ENCODE measurements at regions not wholly inside any gene's neighbourhood (a gene's known extent, or its start where the extent isn't known, plus 50 kb on each side); places are given as distances from the start of the nearest gene placed in this dataset.

DNA sequence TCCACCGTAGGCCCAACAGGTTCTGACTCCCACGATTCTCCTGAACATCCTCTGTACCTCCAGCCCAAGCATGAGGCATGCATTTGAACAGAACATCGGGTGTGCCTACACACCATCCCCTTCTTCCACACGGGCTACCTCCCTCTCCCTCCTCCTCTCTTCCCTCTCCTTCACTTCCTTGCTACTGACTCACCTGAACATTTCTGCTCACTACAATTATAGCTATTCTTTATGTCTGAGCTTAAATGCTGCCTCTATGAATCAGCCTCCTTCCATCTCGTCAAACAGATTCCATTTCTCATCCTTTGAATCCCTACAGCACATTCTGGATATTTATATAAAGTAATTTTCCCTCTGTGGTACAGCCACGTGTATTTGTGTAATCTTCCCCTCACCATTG is 71.4 kb upstream of the MYLIP start:
- Histone ChIP-seq H3K79me2 (ENCODE audit: control insufficient read depth, insufficient read depth, low read length, unreplicated experiment) (no peaks in the 10 kb centered on the region), H2AFZ (ENCODE audit: low read length, unreplicated experiment) (no peak overlapping the region), H3K4me3 (ENCODE audit: low read depth, low read length) (no peak overlapping the region), H3K36me3 (ENCODE audit: insufficient read depth, low read length) (no peaks in the 10 kb centered on the region), H3K27me3 (ENCODE audit: insufficient read depth, low read length) (peaks cover 5% of the 10 kb centered on the region; the same call in 1 of the 2 replicates), H3K27ac (ENCODE audit: low read depth, low read length) (no peak overlapping the region), H3K4me1 (ENCODE audit: control insufficient read depth, insufficient read depth, low read length, unreplicated experiment) (no peaks in the 10 kb centered on the region)

DNA sequence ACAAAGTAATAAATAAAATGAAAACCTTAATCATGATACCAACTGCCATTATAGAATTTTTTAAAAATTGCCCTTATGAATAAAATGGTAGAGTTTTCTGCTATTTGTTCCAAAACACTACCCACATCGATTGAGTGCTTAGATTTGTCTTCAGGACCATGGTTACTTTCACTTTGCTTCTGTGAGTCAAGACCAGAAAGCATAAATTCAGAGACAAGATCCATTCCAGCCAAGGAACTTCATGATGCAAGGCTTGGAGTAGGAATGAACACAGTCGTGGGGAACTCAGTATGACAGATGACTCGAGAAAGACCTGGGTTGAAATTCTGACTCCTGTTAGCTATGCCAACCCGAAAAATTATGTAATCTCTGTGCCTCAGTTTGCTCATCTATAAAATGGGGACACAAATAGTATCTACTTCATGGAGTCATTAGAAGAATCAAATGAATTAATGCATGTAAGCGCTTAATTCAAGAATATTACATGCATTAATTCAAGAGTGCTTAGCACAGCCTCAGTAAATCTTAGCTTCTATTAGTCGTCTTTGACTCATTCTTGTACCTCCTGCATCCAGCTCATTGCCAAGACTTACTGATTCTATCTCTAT is 72.5 kb upstream of the MYLIP start:
- Histone ChIP-seq H3K36me3 (ENCODE audit: insufficient read depth, low read length) (no peaks in the 10 kb centered on the region), H3K79me2 (ENCODE audit: control insufficient read depth, insufficient read depth, low read length, unreplicated experiment) (no peaks in the 10 kb centered on the region), H2AFZ (ENCODE audit: low read length, unreplicated experiment) (no peak overlapping the region), H3K27ac (ENCODE audit: low read depth, low read length) (no peak overlapping the region), H3K4me3 (ENCODE audit: low read depth, low read length) (no peak overlapping the region), H3K27me3 (ENCODE audit: insufficient read depth, low read length) (peaks cover 5% of the 10 kb centered on the region; the same call in 1 of the 2 replicates), H3K4me1 (ENCODE audit: control insufficient read depth, insufficient read depth, low read length, unreplicated experiment) (no peaks in the 10 kb centered on the region)

DNA sequence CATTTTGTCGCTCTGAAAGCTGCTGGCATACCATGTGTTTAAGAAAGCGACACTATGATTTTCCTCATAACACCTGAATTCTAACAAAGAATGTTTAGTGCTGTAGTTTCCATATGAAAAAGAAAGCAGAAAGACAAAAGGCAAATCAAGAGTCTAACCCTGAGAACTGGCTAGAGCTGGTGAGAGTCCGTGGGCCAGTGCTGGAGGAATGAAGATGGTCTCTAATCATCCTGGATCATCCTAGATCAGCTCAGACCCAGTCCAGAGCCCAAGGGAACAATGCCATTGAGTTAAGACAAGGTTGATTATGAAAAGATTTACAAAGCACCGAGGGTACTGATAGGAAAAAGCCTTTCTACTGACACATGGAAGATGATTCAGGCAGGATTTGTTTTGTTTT is 73.0 kb upstream of the MYLIP start:
- Histone ChIP-seq H3K27ac (ENCODE audit: low read depth, low read length) (no peak overlapping the region), H3K79me2 (ENCODE audit: control insufficient read depth, insufficient read depth, low read length, unreplicated experiment) (no peaks in the 10 kb centered on the region), H3K4me1 (ENCODE audit: control insufficient read depth, insufficient read depth, low read length, unreplicated experiment) (no peaks in the 10 kb centered on the region), H3K27me3 (ENCODE audit: insufficient read depth, low read length) (peaks cover 5% of the 10 kb centered on the region; the same call in 1 of the 2 replicates), H3K4me3 (ENCODE audit: low read depth, low read length) (no peak overlapping the region), H3K36me3 (ENCODE audit: insufficient read depth, low read length) (no peaks in the 10 kb centered on the region), H2AFZ (ENCODE audit: low read length, unreplicated experiment) (no peak overlapping the region)

DNA sequence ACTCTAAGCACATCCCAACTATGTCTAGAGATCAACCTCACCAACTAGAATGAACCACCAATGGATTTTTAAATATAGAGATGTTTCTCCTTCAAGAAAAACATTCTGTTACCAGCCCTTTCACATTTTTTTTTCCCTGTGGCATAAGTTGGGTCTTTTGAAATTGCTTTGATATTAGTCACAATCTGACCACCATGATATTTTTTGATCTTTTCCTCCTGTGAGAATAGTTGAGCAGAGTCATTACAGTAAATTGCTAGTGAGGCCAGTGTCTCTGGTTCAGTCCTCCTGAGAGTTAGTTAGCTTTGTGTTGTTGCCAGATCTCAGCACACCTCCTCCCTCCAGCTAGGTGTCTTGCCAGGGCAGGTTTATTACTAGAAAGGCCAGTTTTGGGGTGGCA is 79.7 kb upstream of the MYLIP start:
- H3K27ac ChIP-seq (ENCODE audit: low read depth, low read length) = no peak overlapping the region
- no peaks in the 10 kb centered on the region for H3K79me2 ChIP-seq (ENCODE audit: control insufficient read depth, insufficient read depth, low read length, unreplicated experiment)
- H2AFZ ChIP-seq (ENCODE audit: low read length, unreplicated experiment) = no peak overlapping the region
- H3K4me3 ChIP-seq (ENCODE audit: low read depth, low read length) = no peak overlapping the region
- H3K27me3 ChIP-seq (ENCODE audit: insufficient read depth, low read length) = no peaks in the 10 kb centered on the region
- no peaks in the 10 kb centered on the region for H3K36me3 ChIP-seq (ENCODE audit: insufficient read depth, low read length)
- no peaks in the 10 kb centered on the region for H3K4me1 ChIP-seq (ENCODE audit: control insufficient read depth, insufficient read depth, low read length, unreplicated experiment)

DNA sequence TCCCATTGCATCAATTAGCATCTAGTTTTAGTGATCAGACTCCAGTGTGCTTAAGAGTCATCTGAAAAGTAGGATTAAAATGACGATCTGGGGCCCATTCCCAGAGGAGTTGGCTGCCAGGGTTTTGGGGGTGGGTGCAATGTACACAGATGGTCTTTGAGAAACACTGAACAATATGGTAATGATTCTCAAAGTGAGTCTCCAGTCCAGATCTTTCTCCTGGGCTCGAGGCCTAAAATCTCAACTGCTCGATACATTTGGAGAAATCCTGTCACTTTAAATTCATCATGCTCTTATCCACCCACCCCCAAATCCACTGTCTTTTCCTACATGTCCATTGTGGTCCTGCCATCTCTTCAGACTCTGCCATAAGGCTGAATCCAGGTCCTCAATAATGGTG is 80.7 kb upstream of the MYLIP start:
- Histone ChIP-seq H3K36me3 (ENCODE audit: insufficient read depth, low read length) (no peaks in the 10 kb centered on the region), H3K79me2 (ENCODE audit: control insufficient read depth, insufficient read depth, low read length, unreplicated experiment) (no peaks in the 10 kb centered on the region), H3K27ac (ENCODE audit: low read depth, low read length) (no peak overlapping the region), H3K4me1 (ENCODE audit: control insufficient read depth, insufficient read depth, low read length, unreplicated experiment) (no peaks in the 10 kb centered on the region), H3K4me3 (ENCODE audit: low read depth, low read length) (no peak overlapping the region), H2AFZ (ENCODE audit: low read length, unreplicated experiment) (no peak overlapping the region), H3K27me3 (ENCODE audit: insufficient read depth, low read length) (no peaks in the 10 kb centered on the region)

DNA sequence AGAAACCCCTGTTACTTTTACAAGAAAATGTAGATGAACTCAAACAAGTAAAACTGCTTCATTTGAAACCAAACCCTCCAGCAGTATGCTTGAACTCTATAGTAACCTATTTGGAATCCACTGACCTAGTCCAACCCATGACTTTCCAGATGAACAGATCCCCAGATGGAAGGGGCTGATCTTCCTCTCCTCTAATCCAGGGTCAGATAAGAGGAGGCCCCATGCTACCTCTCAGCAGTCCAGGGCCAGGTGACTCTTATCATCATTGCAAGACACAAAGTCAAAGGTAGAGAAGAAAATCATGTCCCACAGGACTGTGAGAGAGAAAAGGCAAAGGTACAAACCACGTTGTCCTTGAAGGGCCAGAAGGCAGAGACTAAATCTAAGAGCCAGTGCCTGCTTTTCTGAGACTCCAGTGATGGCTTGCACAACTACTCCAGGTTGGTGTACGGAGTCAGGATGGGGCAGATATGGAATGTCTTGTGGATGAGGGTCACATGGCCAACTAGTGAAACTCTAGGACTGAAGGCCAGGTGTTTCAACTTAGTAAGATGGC is 81.4 kb upstream of the MYLIP start:
- no peak overlapping the region for H3K27ac ChIP-seq (ENCODE audit: low read depth, low read length)
- no peaks in the 10 kb centered on the region for H3K27me3 ChIP-seq (ENCODE audit: insufficient read depth, low read length)
- no peaks in the 10 kb centered on the region for H3K36me3 ChIP-seq (ENCODE audit: insufficient read depth, low read length)
- no peaks in the 10 kb centered on the region for H3K4me1 ChIP-seq (ENCODE audit: control insufficient read depth, insufficient read depth, low read length, unreplicated experiment)
- H3K79me2 ChIP-seq (ENCODE audit: control insufficient read depth, insufficient read depth, low read length, unreplicated experiment) = no peaks in the 10 kb centered on the region
- no peak overlapping the region for H3K4me3 ChIP-seq (ENCODE audit: low read depth, low read length)
- no peak overlapping the region for H2AFZ ChIP-seq (ENCODE audit: low read length, unreplicated experiment)

DNA sequence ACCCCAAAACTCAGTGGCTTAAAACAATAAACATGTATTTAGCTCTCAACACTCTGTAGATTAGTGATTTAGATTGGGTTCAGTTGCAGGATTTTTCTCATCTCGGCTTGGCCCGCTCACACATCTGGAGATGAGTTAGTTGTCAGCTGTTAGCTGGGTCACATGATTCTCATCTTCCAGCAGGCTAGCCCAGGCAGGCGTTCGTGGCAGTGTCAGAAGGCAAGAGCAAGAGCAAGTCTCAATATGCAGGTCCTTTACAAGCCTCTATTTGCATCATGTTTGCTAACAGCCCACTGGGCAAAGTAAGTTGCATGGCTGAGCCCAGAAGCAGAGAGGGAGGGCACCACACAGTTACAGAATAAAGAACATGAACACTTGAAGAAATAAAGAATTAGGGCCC is 83.6 kb upstream of the MYLIP start:
- Histone ChIP-seq H3K27ac (ENCODE audit: low read depth, low read length) (no peak overlapping the region), H3K27me3 (ENCODE audit: insufficient read depth, low read length) (no peaks in the 10 kb centered on the region), H2AFZ (ENCODE audit: low read length, unreplicated experiment) (no peak overlapping the region), H3K79me2 (ENCODE audit: control insufficient read depth, insufficient read depth, low read length, unreplicated experiment) (no peaks in the 10 kb centered on the region), H3K4me1 (ENCODE audit: control insufficient read depth, insufficient read depth, low read length, unreplicated experiment) (no peaks in the 10 kb centered on the region), H3K36me3 (ENCODE audit: insufficient read depth, low read length) (no peaks in the 10 kb centered on the region), H3K4me3 (ENCODE audit: low read depth, low read length) (no peak overlapping the region)

DNA sequence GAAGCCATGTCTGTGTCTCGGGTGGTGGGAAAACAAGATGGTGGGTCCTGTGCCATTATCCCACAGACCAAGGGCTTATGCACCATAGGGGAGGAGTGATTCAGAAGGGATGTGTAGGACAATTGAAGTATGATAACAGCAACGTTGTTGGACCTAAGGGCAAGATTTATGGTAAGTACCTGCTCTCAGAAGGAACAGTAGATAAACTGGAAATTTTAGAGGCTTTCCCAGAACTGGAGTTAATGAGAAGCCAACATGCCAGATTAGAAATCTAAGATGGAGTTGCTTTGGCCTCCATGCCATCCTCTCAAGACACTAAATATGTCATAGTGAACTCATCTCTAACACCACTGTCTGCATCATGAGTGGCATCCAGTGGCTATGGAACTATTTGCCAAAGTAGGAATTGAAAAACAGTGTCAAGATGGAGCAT is 84.7 kb upstream of the MYLIP start:
- no peaks in the 10 kb centered on the region for H3K36me3 ChIP-seq (ENCODE audit: insufficient read depth, low read length)
- no peaks in the 10 kb centered on the region for H3K4me1 ChIP-seq (ENCODE audit: control insufficient read depth, insufficient read depth, low read length, unreplicated experiment)
- H3K27ac ChIP-seq (ENCODE audit: low read depth, low read length) = no peak overlapping the region
- H2AFZ ChIP-seq (ENCODE audit: low read length, unreplicated experiment) = no peak overlapping the region
- H3K27me3 ChIP-seq (ENCODE audit: insufficient read depth, low read length) = no peaks in the 10 kb centered on the region
- no peak overlapping the region for H3K4me3 ChIP-seq (ENCODE audit: low read depth, low read length)
- H3K79me2 ChIP-seq (ENCODE audit: control insufficient read depth, insufficient read depth, low read length, unreplicated experiment) = no peaks in the 10 kb centered on the region

DNA sequence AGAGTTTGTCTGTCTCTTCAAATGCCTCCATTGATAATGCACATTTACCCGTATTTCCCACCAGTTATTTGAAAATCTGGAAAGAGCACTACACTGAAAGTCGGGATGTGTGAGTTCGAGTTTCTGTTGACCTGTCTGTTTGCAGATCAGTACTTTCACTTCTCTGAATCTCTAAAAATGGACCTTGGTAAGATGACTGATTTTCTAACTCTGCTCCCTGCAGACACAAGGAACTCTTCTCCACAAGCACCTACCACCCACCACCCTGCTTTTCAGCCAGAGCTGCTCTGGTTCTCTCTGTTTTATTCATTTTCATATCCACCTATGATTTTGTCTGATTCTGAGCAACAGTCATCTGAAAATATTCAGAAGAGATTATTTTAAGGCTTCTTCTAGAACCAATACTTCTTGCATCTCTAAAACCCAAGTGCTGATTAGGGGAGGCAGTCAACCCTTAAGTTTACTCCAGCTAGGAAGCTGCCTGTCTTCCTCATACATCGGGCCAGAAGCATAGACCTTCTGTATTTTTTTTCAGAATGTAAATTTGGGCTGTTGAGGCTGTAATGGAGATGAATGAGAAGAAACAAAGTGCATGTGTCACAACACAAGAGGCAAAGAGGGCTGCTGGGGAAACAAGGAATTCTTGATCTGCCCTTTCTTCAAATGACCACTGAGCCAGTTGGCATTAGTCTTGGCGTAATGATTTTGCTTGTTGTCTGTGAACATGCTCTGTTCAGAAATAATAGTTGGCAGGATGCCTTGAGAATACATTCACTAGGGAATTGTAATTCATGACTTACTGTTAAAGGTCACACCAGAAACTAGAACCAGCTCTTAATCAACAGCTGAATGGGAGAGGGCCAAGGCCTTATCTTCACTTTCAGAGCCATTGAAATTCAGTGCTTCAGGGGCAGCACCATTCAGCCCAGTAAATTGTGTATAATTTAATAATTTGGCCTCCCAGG is 85.4 kb upstream of the MYLIP start:
- H3K4me3 ChIP-seq (ENCODE audit: low read depth, low read length) = no peak overlapping the region
- no peak overlapping the region for H2AFZ ChIP-seq (ENCODE audit: low read length, unreplicated experiment)
- no peaks in the 10 kb centered on the region for H3K4me1 ChIP-seq (ENCODE audit: control insufficient read depth, insufficient read depth, low read length, unreplicated experiment)
- H3K27ac ChIP-seq (ENCODE audit: low read depth, low read length) = no peak overlapping the region
- no peaks in the 10 kb centered on the region for H3K36me3 ChIP-seq (ENCODE audit: insufficient read depth, low read length)
- no peaks in the 10 kb centered on the region for H3K27me3 ChIP-seq (ENCODE audit: insufficient read depth, low read length)
- H3K79me2 ChIP-seq (ENCODE audit: control insufficient read depth, insufficient read depth, low read length, unreplicated experiment) = no peaks in the 10 kb centered on the region

DNA sequence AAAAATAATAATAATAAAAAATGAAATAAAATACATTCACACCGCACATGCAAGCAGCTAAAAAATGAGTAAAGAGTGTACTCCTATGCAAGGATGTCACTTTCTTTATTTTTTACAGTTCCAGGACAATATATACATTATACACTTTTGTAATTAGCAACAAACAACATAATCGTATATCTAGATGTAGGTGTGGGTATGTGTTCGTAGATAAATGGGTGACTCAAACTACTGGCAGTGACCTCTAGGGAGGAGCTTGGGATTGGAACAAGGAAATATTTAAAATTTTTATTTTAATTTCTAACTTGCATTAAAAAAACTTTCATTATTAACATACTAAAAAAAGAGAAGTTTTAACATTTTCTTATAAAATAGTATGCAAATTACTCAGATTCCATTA is 86.1 kb upstream of the MYLIP start:
- no peaks in the 10 kb centered on the region for H3K79me2 ChIP-seq (ENCODE audit: control insufficient read depth, insufficient read depth, low read length, unreplicated experiment)
- no peak overlapping the region for H2AFZ ChIP-seq (ENCODE audit: low read length, unreplicated experiment)
- no peaks in the 10 kb centered on the region for H3K4me1 ChIP-seq (ENCODE audit: control insufficient read depth, insufficient read depth, low read length, unreplicated experiment)
- no peaks in the 10 kb centered on the region for H3K27me3 ChIP-seq (ENCODE audit: insufficient read depth, low read length)
- H3K4me3 ChIP-seq (ENCODE audit: low read depth, low read length) = no peak overlapping the region
- no peak overlapping the region for H3K27ac ChIP-seq (ENCODE audit: low read depth, low read length)
- H3K36me3 ChIP-seq (ENCODE audit: insufficient read depth, low read length) = no peaks in the 10 kb centered on the region

All from ACC112 (cell line).